ENCODE measurements at regions not wholly inside any gene's neighbourhood (a gene's known extent, or its start where the extent isn't known, plus 50 kb on each side); places are given as distances from the start of the nearest gene placed in this dataset.

DNA sequence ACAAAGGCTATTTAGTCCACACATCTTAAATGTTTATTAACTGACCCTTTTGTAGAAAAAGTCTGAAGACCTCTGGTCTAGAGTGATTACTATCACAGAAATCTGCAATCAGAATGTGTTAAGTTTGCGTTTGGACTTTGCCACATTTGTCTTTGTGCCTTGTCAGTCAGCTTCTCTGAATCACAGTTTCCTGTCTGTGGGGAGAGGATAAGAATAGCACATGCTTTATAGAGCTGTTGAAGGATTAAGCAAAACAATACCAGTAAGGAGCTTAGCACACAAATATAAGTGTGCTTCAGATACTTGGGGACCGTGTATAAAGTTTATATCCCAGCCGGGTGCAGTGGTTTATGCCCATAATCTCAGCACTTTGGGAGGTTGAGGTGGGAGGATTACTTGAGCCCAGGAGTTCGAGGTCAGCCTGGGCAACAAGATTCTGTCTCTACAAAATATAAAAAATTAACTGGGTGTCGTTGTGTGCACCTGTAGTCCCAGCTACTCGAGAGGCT, 63.0 kb upstream of the BTG1 start:
- DNase-seq, result peak; percentile 3

DNA sequence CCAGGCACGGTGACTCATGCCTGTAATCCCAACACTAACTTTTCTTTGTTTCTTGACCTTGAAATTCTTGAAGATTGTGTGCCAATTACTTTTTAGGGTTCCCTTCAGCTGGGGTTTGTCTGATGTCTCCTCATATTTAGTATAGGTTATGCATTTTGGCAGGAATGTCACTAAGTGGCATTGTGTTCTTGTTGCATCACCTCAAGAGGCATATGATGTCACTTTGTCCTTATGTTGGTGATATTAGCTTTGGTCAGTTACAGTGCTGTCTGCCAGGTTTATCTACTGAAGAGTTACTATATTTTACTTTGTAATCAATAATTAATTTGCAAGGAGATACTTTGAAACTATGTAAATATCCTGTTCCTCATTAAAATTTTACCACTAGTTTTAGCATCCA, 61.0 kb upstream of the BTG1 start:
- DNase-seq, result no peak

DNA sequence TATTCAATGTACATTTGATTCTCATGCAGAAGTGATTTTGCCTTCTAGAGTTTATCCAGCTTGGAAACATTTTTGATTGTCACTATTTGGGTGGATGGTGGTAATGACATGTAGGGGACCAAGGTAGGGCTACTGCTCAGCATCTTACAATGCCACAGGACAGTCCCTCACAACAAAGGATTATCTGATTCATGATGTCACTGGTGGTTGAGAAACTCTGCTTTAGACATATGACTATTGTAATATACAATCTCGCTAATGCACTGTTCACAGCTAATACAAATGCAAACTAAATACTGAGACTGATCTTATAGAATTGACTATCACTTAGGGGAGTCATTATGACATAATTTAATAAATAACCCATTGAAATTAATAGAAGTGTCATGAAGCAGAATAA, 60.4 kb upstream of the BTG1 start:
- DNase-seq, result no peak

DNA sequence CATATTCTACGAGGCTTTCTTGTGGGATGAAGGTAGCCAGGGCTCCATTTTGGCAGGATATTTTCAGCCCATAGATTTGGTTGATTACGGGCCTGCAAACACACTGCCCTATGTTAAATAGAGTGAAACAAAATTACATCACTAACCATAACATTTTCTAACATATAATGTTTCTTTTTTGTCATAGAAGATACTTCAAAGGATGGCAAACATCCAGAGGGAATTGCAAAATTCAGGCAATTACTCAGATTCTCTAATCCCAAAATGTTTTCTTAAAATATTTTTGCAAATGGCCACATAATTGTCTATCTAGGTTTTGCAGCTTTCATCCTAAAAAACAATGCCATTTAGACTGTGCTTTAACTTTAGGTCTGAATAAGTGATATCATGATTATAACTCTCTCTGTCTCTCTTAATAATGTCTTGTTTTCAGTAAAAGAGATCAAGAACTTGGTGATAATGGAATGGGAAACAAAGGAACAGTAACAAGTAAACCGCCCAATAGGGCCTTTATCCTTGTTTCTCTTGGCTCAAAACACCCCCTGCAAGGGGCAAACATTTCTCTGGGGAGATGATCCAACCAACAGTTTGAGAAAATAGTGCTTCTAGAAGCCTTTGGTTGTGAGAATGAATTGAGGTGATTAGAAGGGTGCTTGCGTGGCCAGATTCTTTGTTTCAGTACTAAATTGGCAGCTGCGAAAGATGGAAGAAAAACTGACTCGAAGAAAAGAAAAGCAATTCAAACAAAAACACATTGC, 54.4 kb upstream of the BTG1 start:
- DNase-seq, result no peak

GRCh38 chr12:92197815-92198214, 52.2 kb upstream of the BTG1 start:
- DNase-seq, result no peak

- DNase-seq, result no peak
Measured at GRCh38 chr12:92196368-92196767, 50.7 kb upstream of the BTG1 start.

All from NCI-H345 (cell line).